ENCODE measurements at regions not wholly inside any gene's neighbourhood (a gene's known extent, or its start where the extent isn't known, plus 50 kb on each side); places are given as distances from the start of the nearest gene placed in this dataset.
A peak's percentile ranks its signal among the peaks of the same experiment; 100 is the strongest.

- H3K4me3 ChIP-seq: peak overlapping the region; percentile 43 to 49
- intact Hi-C loops (cut with DNase I; ENCODE audit: low total_unique reads): no loop called here
- no peaks in the 10 kb centered on the region for H3K27me3 ChIP-seq
These were observed 239.9 kb downstream of the ZNF516 start for GRCh38 chr18:76255070-76255683.

DNA sequence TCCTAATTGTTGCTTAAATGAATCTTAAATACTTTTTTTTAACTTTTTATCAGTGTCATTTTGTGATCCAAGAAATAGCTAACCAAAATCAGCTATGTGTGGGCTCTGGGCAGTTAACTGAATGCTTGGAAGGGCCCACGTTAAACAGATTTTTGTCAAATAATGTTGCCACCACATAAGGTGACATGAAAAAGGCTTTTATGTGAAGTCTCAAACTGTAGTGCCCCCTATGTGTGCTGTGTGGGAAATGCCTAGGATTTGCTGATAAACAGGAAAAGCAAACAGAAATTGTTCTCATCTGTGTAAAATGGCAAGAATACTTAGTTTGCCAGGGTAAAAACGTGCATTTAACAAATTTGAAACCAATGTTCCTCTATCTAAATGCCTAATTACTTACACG is 242.2 kb downstream of the ZNF516 start:
- intact Hi-C loops (cut with DNase I; ENCODE audit: low total_unique reads): no loop called here
- no peaks in the 10 kb centered on the region for H3K27me3 ChIP-seq
- no peak overlapping the region for H3K27ac ChIP-seq
- no peak for DNase-seq
- 48 to 54% methylated on average over 3 of the region's 3 CpGs for WGBS, 2 donors
- H3K9me3 ChIP-seq: no peaks in the 10 kb centered on the region
- peaks cover 7% of the 10 kb centered on the region for H3K4me1 ChIP-seq
- TF ChIP-seq, protein P1, sequence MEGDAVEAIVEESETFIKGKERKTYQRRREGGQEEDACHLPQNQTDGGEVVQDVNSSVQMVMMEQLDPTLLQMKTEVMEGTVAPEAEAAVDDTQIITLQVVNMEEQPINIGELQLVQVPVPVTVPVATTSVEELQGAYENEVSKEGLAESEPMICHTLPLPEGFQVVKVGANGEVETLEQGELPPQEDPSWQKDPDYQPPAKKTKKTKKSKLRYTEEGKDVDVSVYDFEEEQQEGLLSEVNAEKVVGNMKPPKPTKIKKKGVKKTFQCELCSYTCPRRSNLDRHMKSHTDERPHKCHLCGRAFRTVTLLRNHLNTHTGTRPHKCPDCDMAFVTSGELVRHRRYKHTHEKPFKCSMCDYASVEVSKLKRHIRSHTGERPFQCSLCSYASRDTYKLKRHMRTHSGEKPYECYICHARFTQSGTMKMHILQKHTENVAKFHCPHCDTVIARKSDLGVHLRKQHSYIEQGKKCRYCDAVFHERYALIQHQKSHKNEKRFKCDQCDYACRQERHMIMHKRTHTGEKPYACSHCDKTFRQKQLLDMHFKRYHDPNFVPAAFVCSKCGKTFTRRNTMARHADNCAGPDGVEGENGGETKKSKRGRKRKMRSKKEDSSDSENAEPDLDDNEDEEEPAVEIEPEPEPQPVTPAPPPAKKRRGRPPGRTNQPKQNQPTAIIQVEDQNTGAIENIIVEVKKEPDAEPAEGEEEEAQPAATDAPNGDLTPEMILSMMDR (IDR thresholded peaks at IDR 0.05): peak; percentile 32 to 40 (median 35)
- no peak for TF ChIP-seq POLR2A (IDR thresholded peaks at IDR 0.05)
- H3K4me3 ChIP-seq: no peak overlapping the region
- no peaks in the 10 kb centered on the region for H3K36me3 ChIP-seq (ENCODE audit: low read depth, missing control alignments)

More at GRCh38 chr18:76255070-76255683, 239.9 kb downstream of the ZNF516 start:
- peak; percentile 62 for DNase-seq
- Histone ChIP-seq H3K4me1 (peaks cover 7% of the 10 kb centered on the region), H3K36me3 (ENCODE audit: low read depth, missing control alignments) (no peaks in the 10 kb centered on the region), H3K9me3 (no peaks in the 10 kb centered on the region), H3K27ac (no peak overlapping the region)
- 64 to 65% methylated on average over 22 to 23 of the region's 23 CpGs for WGBS, 2 donors
- no peak for TF ChIP-seq POLR2A (IDR thresholded peaks at IDR 0.05)
- TF ChIP-seq, protein P1 (IDR thresholded peaks at IDR 0.05): no peak

DNA sequence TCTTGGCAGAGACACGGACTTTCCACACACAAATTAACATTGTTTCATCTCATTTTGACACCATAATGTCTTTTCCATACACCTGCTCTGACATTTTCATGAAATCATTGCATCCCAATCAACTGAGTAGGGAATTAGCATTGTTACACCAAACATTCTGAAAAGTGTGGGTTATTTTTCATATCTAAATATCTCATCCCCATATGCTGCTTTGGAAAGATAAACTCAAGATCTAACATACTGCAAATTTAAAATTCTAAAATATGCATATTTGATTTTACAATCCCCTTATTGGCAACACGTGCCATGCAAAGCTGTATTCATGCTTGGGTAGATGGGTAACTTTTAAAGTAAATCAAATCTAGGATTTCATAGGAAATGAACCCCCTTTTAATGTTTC is 242.9 kb downstream of the ZNF516 start:
- intact Hi-C loops (cut with DNase I; ENCODE audit: low total_unique reads): no loop called here
- Histone ChIP-seq H3K4me1 (peaks cover 4% of the 10 kb centered on the region), H3K27ac (no peak overlapping the region), H3K27me3 (no peaks in the 10 kb centered on the region), H3K9me3 (no peaks in the 10 kb centered on the region), H3K4me3 (no peak overlapping the region), H3K36me3 (ENCODE audit: low read depth, missing control alignments) (no peaks in the 10 kb centered on the region)
- no peak for DNase-seq
- WGBS, 2 donors: 78 to 85% methylated on average over 2 of the region's 2 CpGs
- TF ChIP-seq, protein P1 (IDR thresholded peaks at IDR 0.05): no peak
- TF ChIP-seq POLR2A (IDR thresholded peaks at IDR 0.05): no peak

DNA sequence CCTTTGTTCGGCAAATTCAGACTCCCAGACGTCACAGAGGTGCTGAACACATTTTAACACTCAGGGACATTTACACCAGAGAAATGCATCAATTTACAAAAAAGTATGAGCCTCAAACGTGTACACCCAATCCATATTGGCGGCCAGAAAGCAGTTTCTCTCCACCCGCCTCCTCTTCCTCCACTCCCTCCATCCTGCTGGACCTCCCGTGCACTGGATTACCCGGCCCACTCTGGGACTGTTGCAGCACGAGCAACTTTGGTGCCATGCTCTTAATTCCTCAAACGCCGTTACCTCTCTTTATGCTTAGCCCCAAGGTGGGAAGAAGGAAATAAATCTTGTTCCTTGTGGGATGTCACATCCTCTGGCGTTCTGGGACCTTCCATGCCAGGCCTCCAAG is 243.4 kb downstream of the ZNF516 start:
- 75 to 77% methylated on average over 11 of the region's 11 CpGs for WGBS, 2 donors
- DNase-seq: no peak

More for the DNA sequence above, 243.4 kb downstream of the ZNF516 start:
- Histone ChIP-seq H3K9me3 (no peaks in the 10 kb centered on the region), H3K4me3 (no peak overlapping the region), H3K4me1 (peaks cover 4% of the 10 kb centered on the region), H3K27ac (no peak overlapping the region), H3K36me3 (ENCODE audit: low read depth, missing control alignments) (no peaks in the 10 kb centered on the region), H3K27me3 (no peaks in the 10 kb centered on the region)
- TF ChIP-seq POLR2A (IDR thresholded peaks at IDR 0.05): no peak
- TF ChIP-seq, protein P1 (IDR thresholded peaks at IDR 0.05): no peak
- intact Hi-C loops (cut with DNase I; ENCODE audit: low total_unique reads): no loop called here
